Keratinocyte (primary cell): ENCODE measurements at regions not wholly inside any gene's neighbourhood (a gene's known extent, or its start where the extent isn't known, plus 50 kb on each side); places are given as distances from the start of the nearest gene placed in this dataset.

Experiments
- CTCF ChIP-seq, 3 experiments: IDR thresholded peaks in 1 of 3; conservative IDR thresholded peaks in 1 of 3; optimal IDR thresholded peaks in 1 of 3; 2 replicates in 2 of 3; 3 replicates in 1 of 3; pipeline versions ENCODE3 to v1.5.1; 2011; ENCODE audit warnings: low read length in 3 of 3, mild to moderate bottlenecking in 3 of 3, moderate library complexity in 2 of 3, control low read depth in 1 of 3, inconsistent platforms in 1 of 3; ENCODE audit not compliant: insufficient read depth in 2 of 3; ENCODE audit errors: extremely low read depth in 1 of 3
- EZH2 ChIP-seq: IDR thresholded peaks from one replicate; pipeline ENCODE4 v1.6.1; 2012; ENCODE audit warnings: inconsistent platforms, mild to moderate bottlenecking, low read length, moderate library complexity

DNA sequence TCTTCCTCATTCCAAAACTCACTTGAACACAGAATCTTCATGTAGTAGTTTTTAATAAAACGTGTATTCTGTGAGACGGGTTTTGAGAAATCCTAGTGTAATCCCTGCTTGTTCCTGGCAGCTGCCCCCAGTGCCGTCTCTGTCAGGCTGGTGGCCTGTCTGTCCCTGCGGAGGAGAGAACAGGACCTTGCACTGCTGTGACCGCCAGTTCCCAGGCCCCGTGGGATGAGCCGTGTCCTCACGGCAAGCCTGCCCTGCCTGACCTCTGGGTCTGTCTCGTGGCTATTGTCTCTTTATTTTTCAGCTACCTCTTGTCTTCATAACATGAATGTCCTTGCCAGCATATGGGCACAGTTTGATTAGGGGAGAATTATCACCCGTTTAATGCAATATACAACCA is 535.5 kb upstream of the B3GAT1 start:
- no peak for TF ChIP-seq CTCF (optimal IDR thresholded peaks at IDR 0.05 in 1 of 3, IDR thresholded peaks at IDR 0.05 in 1 of 3, conservative IDR thresholded peaks at IDR 0.05 in 1 of 3; ENCODE audit: extremely low read depth in 1 of 3, insufficient read depth in 2 of 3, low read length in 3 of 3)
- TF ChIP-seq EZH2, result no peak
